ENCODE measurements at regions not wholly inside any gene's neighbourhood (a gene's known extent, or its start where the extent isn't known, plus 50 kb on each side); places are given as distances from the start of the nearest gene placed in this dataset.

DNA sequence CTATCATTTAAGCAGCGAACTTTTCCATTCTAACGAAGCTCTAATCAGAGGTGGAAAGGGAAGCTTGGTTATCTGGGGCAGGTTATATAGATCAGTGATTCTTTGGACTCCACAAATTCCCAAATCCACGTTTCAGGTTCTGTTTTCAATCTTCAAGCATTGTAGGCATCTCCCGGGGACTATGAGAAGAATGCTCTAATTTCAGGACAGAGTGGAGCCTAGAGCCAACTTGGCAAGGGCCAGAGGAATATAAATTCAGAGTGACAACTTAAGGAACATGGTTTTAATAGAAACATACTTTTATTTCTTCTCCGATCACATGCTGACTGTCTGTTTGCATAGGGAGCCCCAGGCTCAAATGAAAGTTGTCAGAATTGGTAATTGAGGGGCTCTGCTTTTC lies 514.0 kb upstream of the KLF4 start:
- H2AFZ ChIP-seq (ENCODE audit: insufficient read depth, low read depth, low read length, poor library complexity, severe bottlenecking): no peak overlapping the region
- H4K20me1 ChIP-seq (ENCODE audit: control insufficient read depth, insufficient read depth, low read length, poor library complexity, severe bottlenecking): no peaks in the 10 kb centered on the region
- H3K27ac ChIP-seq (ENCODE audit: low read length in 2 of 2): no peak overlapping the region
- no peaks in the 10 kb centered on the region for H3K4me1 ChIP-seq (ENCODE audit: control insufficient read depth in 2 of 2, insufficient read depth in 2 of 2, low read length in 2 of 2)
- POLR2A ChIA-PET: no interaction called here
- CTCF ChIA-PET: interaction anchor here (1.6 kb wide), 1 partner anchor 10 kb away, joined by 5 read pairs; no protein-coding TSS in a partner anchor
- H3K79me2 ChIP-seq (ENCODE audit: control insufficient read depth, insufficient read depth, low read length): no peaks in the 10 kb centered on the region
- no peak overlapping the region for H3K9ac ChIP-seq (ENCODE audit: low read length)
- no peak overlapping the region for H3K4me3 Mint-ChIP-seq
- no peaks in the 10 kb centered on the region for H3K36me3 ChIP-seq (replicated peaks in 1 of 2; ENCODE audit: control extremely low read depth in 1 of 2, control insufficient read depth in 1 of 2, extremely low read depth in 1 of 2, insufficient read depth in 2 of 2, low read length in 1 of 2)
- ATAC-seq (ENCODE audit: low read depth): no peak
- intact Hi-C loops (cut with micrococcal nuclease): no loop called here
- peaks cover 17% of the 10 kb centered on the region for H3K27me3 Mint-ChIP-seq
- 79% methylated on average over 2 of the region's 5 CpGs for WGBS (ENCODE audit: insufficient coverage)
- H3K9me3 ChIP-seq (ENCODE audit: control extremely low read depth in 1 of 3, control insufficient read depth in 2 of 3, insufficient read depth in 1 of 3, low read length in 2 of 3): no peaks in the 10 kb centered on the region
- DNase-seq: no peak
- no peak overlapping the region for H3K4me3 ChIP-seq (ENCODE audit: control extremely low read depth in 1 of 5, extremely low read depth in 1 of 5, insufficient read depth in 1 of 5, low read depth in 2 of 5, low read length in 4 of 5)
- no peak overlapping the region for H3K27ac Mint-ChIP-seq
- H3K27me3 ChIP-seq (replicated peaks in 1 of 4; ENCODE audit: control extremely low read depth in 1 of 4, control insufficient read depth in 3 of 4, insufficient read depth in 4 of 4, low read length in 3 of 4): no peaks in the 10 kb centered on the region
- no peak for TF ChIP-seq EZH2 (IDR thresholded peaks at IDR 0.05; ENCODE audit: borderline replicate concordance, insufficient read depth, low read depth, low read length, poor library complexity, severe bottlenecking)
- TF ChIP-seq, protein P1, sequence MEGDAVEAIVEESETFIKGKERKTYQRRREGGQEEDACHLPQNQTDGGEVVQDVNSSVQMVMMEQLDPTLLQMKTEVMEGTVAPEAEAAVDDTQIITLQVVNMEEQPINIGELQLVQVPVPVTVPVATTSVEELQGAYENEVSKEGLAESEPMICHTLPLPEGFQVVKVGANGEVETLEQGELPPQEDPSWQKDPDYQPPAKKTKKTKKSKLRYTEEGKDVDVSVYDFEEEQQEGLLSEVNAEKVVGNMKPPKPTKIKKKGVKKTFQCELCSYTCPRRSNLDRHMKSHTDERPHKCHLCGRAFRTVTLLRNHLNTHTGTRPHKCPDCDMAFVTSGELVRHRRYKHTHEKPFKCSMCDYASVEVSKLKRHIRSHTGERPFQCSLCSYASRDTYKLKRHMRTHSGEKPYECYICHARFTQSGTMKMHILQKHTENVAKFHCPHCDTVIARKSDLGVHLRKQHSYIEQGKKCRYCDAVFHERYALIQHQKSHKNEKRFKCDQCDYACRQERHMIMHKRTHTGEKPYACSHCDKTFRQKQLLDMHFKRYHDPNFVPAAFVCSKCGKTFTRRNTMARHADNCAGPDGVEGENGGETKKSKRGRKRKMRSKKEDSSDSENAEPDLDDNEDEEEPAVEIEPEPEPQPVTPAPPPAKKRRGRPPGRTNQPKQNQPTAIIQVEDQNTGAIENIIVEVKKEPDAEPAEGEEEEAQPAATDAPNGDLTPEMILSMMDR (IDR thresholded peaks at IDR 0.05): no peak
- no peaks in the 10 kb centered on the region for H3K4me1 Mint-ChIP-seq
- H3K4me2 ChIP-seq (replicated peaks; ENCODE audit: low read depth, low read length, poor library complexity, severe bottlenecking): no peak overlapping the region
- H3K9me3 Mint-ChIP-seq (ENCODE audit: insufficient read depth): no peaks in the 10 kb centered on the region

DNA sequence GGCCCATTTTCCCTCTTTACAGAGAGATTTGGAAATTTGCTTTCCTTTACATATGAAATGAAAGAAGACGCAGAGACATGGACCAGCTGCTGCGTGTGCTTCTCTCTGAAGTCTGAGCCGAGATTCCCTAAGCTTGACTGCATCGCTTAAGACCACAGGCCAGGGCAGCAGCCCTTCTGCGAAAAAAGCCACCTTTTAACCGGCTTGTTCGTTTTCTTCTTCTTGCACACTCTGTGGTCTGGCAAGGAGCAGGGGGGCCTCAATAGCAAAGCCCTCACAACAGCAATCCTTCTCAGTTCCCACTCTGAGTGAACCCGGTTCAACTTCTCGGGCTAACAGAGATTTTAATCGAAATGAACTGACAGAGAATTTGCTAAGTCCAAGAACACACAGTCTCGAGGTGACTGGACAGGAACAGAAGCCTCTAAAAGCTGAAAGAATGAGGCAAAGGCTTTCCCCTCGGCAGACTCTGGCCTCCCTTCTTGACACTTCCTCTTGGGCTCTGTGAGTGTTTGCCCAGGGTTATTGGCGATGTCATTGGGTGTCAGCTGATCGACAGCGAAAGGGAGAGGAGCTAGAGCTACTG lies 512.9 kb upstream of the KLF4 start:
- Histone ChIP-seq H3K9ac (ENCODE audit: low read length) (no peak overlapping the region), H3K4me3 (ENCODE audit: control extremely low read depth in 1 of 5, extremely low read depth in 1 of 5, insufficient read depth in 1 of 5, low read depth in 2 of 5, low read length in 4 of 5) (no peak overlapping the region), H4K20me1 (ENCODE audit: control insufficient read depth, insufficient read depth, low read length, poor library complexity, severe bottlenecking) (no peaks in the 10 kb centered on the region), H3K27ac (ENCODE audit: low read length in 2 of 2) (no peak overlapping the region), H3K27me3 (replicated peaks in 1 of 4; ENCODE audit: control extremely low read depth in 1 of 4, control insufficient read depth in 3 of 4, insufficient read depth in 4 of 4, low read length in 3 of 4) (no peaks in the 10 kb centered on the region), H3K4me2 (replicated peaks; ENCODE audit: low read depth, low read length, poor library complexity, severe bottlenecking) (no peak overlapping the region), H3K36me3 (replicated peaks in 1 of 2; ENCODE audit: control extremely low read depth in 1 of 2, control insufficient read depth in 1 of 2, extremely low read depth in 1 of 2, insufficient read depth in 2 of 2, low read length in 1 of 2) (no peaks in the 10 kb centered on the region), H3K4me1 (ENCODE audit: control insufficient read depth in 2 of 2, insufficient read depth in 2 of 2, low read length in 2 of 2) (no peaks in the 10 kb centered on the region), H3K79me2 (ENCODE audit: control insufficient read depth, insufficient read depth, low read length) (no peaks in the 10 kb centered on the region), H2AFZ (ENCODE audit: insufficient read depth, low read depth, low read length, poor library complexity, severe bottlenecking) (no peak overlapping the region), H3K9me3 (ENCODE audit: control extremely low read depth in 1 of 3, control insufficient read depth in 2 of 3, insufficient read depth in 1 of 3, low read length in 2 of 3) (no peaks in the 10 kb centered on the region)
- Mint-ChIP-seq H3K27ac (no peak overlapping the region), H3K4me1 (no peaks in the 10 kb centered on the region), H3K27me3 (peaks cover 26% of the 10 kb centered on the region), H3K4me3 (no peak overlapping the region), H3K9me3 (ENCODE audit: insufficient read depth) (no peaks in the 10 kb centered on the region)
- intact Hi-C loops (cut with micrococcal nuclease): no loop called here
- WGBS (ENCODE audit: insufficient coverage): 83% methylated on average over 15 of the region's 15 CpGs
- DNase-seq (no peak), ATAC-seq (ENCODE audit: low read depth) (no peak)
- TF ChIP-seq, protein P1 (IDR thresholded peaks at IDR 0.05): no peak
- TF ChIP-seq EZH2 (IDR thresholded peaks at IDR 0.05; ENCODE audit: borderline replicate concordance, insufficient read depth, low read depth, low read length, poor library complexity, severe bottlenecking): no peak
- ChIA-PET POLR2A (no interaction called here), CTCF (no interaction called here)

Data from B cell (primary cell).